DMS153 treated with DMSO at 0.1 percent for 48 hours (cell line): ENCODE measurements at regions not wholly inside any gene's neighbourhood (a gene's known extent, or its start where the extent isn't known, plus 50 kb on each side); places are given as distances from the start of the nearest gene placed in this dataset.
"Not testable (repeated sequence)": the region's sequence is repeated elsewhere in the genome, so short reads cannot be mapped to it uniquely, and the experiment has no call there.

Experiments used
- DNase-seq: peaks from one replicate; lab custom pipeline; 2025; ENCODE audit not compliant: unreplicated experiment; lab: John Stamatoyannopoulos, UW

DNA sequence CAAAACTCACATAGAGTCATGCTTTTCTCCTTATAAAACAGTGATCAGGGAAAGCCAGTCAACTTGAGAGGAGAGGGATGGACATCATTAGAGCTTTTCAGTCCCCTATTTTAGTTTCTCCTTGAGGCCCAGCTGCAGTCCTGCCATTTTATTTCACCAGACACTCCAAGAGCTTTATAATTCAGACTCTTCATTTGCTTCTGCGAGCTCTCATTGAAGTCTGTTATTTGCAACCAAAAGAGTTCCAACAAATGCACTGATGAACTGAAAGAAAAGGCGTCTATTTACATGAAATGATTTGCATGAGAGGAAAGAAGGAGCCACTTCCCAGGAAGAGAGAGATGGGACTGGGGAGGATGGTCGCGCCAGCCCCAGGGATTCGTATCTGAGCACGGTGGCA, 86.8 kb downstream of the NDUFA12 start:
- DNase-seq: no peak

DNA sequence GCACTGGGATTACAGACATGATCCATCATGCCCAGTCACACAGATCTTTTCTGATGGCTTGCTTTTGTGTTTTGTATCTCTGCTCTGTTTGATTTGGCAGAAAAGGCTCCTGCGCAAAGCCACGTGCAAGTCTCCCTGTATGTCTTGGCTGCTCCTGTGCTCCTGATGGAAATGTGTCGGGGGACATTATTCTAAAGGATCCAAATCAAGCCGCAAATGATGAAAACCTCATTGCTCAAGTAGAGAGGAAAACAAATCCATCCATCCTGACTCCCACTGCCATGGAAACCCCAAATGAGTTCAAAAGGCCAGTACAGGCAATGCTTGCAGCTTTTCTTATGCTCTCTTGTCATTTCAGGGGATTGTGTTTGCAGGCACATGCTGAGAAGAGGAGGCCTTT, 93.8 kb downstream of the NDUFA12 start:
- no peak for DNase-seq

DNA sequence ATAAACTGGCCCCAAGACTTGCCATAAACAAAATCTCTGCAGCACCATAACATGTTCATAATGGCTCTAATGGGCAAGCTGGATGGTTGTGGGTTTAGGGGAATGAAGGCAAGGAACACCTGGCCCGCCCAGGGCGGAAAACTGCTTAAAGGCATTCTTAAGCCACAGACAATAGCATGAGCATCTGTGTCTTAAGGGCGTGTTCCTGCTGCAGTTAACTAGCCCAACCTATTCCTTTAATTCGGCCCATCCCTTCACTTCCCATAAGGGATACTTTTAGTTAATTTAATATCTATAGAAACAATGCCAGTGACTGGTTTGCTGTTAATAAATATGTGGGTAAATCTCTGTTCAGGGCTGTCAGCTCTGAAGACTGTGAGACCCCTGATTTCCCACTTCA, 97.7 kb downstream of the NDUFA12 start:
- DNase-seq: not testable (repeated sequence)

DNA sequence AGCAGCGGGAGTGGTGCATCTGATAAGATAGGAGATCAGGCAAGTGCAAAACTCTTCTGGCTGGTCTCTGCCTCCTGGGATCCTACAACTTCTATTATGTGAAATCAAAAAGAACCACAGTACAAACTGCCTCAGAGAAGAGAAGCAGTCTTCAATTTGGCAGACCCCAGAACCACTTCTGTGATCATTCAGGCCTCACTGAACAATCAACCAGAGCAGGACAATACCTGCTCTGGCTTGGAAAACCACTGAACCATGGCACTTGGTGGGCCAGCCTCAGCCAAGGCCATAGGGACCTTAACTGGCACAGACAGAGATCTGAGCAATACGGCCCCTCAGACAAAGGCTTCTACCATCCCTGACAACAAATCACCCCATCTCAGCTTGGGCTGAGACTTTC, 103.0 kb downstream of the NDUFA12 start:
- DNase-seq: no peak

DNA sequence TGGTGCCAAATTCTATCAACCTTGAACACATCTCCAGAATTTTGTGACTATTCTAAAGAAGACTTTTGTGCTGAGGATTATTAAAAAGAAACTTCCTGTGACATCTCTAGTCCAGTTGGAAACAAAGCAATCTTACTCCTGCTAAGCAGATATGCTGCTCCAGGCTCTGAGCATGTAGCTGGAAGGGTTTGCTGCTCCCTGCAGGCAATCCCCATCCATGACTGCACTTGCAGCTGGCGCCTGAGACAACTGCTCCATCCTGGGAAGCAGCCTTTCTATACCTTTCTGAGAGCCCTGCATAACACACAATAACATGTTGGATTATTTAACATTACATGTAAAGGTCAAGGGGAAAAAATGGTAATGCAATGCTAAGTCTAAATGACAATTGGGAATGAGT, 105.1 kb downstream of the NDUFA12 start:
- DNase-seq: no peak

DNA sequence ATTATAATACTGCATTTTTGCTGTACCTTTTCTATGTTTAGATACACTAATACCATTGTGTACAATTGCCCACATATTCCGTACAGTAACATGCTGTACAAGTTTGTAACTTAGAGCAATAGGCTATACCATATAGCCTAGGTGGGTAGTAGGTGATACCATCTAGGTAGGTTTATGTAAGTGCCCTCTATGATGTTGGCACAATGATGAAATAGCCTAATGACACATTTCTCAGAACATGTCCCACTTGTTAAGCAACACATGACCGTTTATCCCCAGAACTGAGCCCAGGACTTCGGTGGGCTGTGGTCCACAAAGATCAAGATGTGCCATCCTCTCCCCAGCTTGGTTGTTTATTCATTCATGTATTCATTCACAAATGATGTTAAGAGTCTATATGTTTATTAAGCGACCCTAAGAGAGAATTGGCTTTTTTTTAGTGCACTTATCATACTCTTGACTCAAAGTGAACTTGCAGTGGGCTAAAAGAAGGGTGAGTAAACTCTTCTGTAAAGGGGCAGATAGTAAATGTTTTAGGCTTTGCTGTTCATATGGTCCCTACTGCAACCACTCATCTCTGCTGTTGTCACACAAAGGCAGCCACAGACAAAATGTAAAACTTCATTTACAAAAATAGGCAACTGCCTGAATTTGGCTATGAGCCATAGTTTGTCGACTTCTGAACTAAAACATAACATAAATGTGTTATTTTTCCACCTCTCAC, 110.8 kb downstream of the NDUFA12 start:
- no peak for DNase-seq

DNA sequence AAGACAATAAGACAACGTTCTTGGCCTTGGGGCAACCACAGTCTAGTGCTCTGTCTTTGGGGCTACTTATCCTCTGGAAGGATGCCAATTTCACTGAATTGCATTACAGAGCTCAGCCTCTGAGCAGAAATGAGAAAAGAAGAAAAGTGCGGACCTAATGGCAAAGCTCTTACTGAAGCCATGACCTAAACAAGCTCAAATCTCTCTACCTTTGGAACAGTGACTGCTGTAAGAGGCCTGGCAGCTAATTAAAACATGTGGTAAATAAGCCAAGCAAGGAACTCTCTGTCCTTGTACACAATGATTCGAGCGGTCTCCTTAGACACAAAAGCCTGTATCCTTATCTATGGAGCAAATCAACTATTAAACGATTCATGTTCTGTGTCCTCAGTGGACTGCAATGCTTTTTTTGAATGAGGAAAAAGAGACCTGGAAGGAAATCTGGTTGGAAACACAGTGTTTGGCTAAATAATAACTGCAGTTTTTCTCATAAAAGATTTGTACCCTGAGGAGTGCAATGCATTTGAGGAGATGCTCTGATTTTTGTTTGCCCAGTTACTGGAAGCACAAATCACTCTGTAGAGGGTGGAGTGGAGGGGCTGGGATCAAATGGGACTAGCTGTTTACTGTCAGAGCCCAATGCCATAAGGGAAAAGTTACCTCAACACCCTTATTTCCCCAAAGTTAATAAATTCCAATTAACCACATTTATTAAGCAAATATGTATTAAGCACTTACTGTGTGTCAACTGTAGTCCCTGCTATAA, 113.9 kb downstream of the NDUFA12 start:
- no peak for DNase-seq

DNA sequence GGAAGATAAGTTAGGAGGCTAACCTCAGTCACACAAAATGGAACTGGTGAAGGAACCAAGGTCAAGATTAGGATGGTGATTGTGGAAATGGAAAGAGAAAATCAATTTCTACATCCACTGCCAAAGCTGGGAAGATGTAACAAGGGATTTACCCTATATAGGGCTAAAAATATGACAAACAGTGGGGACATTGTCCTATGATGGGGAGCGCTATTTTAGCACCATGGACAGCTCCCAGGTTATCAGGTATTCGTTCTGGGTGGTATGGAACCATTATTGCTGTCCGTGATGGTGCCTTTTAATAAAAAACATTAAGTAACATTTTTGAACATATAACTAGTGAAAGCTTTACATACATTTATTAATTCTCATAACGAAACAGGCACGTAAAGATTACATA, 124.0 kb downstream of the NDUFA12 start:
- DNase-seq: no peak

DNA sequence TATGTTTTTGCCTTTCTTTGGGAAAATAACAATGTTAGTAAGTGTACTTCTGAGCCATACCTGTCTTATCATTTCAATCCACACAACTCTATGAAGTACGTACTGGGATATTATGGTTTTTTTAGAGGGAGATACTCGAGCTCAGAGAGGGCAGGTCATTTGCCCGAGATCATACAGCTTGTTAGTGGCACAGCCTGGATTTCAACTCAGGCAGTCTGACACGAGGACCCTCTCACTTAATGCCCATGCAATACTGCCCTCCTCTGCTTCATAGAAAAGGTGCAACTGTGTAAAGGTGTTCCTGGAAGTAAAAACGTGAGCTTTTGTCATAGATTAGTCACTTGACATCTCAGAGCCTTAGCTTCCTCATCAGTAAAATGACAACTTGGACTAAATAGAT, 128.0 kb downstream of the NDUFA12 start:
- DNase-seq: peak; percentile 34

DNA sequence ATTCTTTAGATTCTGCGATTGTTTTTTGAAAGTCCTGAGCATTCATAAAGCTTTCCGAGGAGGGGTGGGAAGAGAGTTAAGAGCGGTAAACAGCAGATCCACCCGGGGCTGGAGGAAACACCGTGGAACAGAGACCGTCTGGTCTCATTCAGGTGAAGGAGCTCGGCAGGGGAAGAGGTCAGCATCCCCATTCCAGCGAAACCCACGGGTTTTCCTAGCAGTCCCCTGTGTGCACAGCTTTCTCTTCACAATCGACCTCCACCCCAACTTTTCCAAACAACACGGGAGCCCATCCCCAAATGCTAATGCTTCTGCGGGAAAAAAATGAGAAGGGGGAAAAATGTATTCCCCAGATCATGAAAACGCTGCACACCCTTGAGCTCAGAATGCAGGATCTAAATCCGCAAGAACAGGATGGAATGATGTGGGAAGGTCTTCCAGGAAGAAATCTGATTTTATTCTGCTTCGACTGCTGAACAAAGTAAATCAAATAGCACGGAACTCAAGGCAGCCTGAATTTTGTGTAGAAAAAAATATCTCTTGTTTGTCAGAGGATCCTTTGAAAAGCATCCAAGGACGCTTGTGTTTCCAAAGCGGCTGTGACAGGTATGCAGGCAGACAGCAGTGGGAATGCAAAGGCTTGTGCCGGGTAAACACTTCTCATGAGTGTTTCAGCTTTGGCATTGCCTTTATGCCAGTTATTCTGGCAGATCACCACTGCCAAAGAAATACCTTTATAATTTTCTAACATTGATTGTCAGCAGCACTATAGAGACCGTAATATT, 128.8 kb downstream of the NDUFA12 start:
- DNase-seq: no peak

DNA sequence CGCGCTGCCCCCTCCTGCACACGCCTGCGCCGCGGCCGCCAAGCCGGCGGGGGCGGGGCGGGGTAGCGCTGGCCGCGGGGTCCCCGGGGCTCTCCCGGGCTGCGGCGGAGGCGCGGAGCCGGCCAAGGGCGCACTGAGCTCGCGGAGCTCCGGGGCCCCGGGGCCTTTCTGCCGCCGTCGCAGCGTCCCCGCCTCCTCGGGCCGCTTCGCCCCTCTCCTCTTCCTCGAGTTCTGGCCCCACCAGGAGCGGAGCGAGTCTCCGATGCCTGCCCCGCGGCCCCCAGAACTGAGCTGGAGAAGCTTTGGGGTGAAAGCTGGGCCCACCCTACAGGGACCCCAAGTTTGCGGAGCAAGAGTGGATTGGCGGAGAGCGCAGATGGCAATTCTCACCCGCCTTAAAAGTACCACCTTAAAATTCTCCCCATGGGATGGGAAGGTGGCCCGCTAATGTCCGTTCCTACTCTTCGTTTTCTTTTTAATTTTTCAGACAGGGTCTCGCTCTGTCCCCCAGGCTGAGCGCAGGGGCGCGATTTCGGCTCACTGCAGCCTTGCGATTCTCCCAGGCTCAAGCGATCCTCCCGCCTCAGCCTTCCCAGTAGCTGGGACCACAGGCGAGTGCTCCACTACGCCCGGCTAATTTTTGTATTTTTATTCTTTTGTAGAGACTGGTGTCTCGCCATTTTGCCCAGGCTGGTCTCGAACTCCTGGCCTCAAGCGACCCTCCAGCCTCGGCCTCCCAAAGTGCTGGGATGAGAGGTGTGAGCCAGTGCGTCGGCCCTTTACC, 129.6 kb downstream of the NDUFA12 start:
- no peak for DNase-seq

DNA sequence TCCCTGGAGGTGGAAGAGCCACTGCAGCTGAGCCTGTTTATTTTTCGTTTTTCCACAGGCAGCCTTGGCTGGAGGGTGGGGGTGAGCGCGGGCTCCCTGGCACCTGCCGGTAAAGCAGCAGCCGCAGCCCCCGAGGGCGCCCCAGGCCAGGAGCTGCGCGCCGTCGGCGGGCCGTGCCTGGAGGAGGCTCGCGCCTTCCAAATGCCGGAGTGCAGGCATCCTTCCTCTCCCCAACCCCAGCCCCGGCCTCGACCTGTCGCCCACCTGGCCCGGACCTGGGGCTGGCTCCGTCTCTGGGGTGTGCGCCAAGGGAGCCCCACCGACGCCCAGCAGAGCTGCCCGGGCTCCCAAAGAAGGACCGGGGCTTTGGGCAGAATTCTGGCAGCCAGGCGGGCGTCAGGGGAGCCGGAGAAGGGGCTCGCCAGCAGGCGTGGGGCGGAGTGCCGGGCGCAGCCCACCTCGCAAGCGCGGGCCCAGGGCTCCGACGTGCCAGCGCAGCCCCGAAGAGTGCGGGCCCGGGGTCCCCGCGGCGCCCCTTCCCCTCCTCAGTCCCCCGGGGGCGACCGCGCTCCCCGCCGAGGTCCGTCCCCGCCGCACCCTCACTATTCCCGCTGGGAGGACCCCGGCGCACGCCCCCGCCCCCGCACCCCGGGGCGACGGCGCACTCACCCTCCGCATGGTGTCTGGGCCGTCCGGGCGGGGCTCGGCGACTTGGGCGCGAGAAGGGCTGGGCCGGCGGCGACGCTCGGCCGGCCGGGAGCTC, 130.3 kb downstream of the NDUFA12 start:
- DNase-seq: no peak

DNA sequence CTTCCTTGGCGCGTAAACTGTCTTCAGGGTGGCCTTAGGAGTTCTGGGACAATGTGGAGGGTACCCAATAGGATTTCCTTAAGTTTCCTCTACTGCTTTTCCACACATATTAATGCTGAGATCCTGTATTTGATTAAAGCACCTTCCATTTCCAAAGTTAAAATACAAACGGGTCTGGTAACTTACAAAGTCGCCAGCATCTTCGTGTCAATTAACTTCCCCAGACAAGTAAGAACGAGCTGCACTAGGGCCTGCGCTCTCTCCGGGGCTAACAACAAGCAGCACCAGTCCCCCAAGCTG, 130.9 kb downstream of the NDUFA12 start:
- no peak for DNase-seq

DNA sequence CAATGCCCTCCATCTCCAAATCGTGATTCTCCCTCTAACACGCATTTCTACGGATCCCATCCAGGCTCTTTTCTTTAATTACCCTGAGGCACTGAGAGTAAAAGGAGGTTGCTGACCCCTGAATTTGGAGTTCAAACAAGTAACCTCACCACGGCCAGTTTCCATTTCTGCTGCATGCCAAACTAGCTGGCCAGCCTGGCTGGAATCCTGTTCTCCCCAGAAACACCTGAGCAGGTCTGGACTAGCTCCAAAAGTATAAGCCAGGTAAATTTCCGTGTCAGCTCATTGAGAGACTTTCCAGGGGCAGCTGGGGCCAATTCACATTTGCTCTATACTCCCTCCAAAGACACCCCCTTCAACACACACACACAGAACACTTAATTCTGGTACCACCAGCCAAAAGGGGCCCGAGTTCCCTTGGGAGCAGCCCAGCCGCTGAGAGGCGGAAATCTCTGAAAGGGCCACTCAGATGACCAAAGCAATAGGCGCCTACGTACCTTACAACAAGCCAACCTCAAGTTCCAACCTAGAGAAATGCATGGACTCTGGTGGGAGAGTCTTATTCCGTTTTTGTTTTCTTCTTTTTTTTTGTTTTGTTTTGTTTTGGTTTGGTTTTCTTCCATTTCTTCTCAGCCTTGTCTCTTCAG, 131.4 kb downstream of the NDUFA12 start:
- no peak for DNase-seq

DNA sequence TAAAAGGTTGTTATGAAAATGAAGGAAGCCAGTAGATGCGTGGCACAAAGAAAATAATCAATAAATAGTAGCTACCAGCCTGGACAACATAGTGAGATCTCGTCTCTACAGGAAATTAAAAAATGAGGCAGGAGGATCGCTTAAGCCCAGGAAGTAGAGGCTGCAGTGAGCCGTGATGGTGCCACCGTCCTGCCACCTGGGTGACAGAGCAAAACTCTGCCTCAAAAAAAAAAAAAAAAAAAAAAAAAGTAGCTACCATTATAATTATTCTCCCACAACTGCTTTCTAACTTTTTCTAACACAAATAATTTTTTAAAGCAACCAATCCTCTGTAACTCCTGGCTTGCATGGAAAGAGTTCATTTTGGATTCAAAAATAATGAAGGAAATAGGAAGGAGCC, 133.0 kb downstream of the NDUFA12 start:
- DNase-seq: no peak

DNA sequence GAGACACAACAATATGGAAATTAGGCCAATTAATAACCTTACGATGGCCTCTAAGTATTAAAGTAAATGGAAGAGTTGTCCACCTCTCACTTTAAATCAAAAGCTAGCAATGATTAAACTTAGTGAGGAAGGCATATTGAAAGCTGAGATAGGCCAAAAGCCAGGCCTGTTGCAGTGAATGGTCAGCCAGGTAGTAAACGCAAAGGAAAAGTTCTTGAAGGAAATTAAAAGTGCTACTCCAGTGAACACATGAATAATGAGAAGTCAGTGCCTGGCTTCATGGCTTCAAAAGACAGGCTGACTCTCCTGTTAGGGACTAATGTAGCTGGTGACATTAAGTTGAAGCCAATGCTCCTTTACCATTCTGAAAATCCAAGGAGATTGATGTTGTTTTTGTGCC, 135.3 kb downstream of the NDUFA12 start:
- DNase-seq: no peak

DNA sequence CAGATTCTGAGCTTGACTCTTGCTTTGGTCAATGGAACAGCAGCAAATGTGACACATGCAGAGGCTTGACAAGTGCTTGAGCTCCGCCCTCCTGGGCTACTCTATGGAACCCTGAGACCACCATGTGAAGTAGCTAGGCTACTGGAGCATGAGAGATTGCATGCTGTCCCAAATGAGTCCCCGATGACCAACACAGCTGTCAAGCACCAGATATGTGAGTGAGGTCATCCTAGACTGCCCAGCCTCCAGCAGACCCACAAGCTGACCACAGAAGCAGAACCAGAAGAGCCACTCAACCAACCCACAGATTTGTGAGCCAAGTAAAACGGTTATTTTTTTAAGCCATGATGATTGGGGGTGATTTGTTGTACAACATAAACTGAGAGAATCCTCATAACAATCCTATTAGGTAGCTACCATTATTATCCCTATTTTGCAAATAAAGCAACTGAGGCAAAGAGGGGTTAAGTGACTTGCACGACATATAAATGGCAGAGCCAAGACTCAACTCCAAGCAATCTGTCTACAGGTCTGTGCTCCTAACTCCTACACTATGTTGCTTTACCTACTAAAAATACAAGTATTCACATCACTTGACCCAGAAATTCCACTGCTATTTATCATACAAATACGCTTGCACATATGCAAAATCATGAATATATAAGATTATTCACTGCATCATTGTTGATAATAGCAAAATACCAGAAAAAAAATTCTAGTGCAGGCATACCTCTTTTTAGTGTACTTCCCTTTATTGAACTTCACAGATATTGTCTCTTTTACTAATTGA, 136.2 kb downstream of the NDUFA12 start:
- DNase-seq: no peak

DNA sequence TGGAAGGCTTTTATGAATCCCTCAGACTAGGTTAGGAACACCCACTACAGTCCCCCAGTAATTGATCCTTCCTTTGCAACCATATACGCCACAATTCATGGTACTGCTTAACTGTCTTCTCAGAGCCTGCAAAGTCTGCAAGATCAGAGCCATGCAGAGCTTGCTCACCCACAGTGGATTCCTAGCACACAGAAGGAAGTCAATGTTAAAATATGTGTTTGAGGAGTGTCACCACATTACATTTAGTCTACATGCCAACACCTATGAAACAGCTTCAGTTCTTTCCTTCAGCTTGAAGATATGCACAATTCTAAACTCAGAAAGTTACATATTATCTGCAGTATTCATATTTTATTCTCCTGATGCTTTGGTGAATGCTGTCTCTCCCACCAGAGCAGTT, 138.5 kb downstream of the NDUFA12 start:
- no peak for DNase-seq

DNA sequence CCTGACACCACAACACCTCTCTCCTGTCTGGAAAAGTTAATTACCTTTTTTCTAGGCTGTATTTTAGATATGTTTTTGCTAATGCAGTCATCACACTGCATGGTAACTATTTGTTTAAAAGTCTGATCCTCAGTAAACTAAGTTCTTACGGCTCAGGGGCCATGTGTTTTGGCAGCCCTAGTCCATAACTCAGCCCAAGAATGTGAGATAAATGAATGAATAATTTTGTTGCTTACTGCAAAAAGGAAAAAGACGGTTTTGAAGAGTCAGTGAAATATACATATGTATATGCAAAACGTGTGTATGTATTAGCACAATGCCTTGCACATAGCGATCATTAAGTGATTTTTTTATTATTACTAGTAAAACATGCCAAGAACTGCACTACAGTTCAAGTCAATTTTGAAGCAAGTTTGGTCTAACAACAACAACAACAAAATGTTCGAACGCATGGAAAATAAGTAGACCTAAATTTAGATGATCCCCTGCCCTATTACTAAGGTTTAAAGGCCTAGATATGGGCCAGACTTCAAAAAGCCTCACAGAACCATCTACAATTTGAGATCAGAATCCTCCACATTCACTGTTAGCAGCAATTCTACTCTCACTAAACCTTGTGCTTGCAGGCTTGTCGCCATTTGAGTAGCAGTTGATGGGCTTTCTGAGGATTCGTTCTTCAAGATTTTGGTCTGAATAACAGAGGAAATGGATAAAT, 140.0 kb downstream of the NDUFA12 start:
- DNase-seq: no peak
